Embryonic facial prominence (tissue), 1 donor: ENCODE measurements at regions not wholly inside any gene's neighbourhood (a gene's known extent, or its start where the extent isn't known, plus 50 kb on each side); places are given as distances from the start of the nearest gene placed in this dataset.

Experiments used
- DNase-seq: peaks from one replicate; pipeline ENCODE4 v3.0.0-alpha.2; 2016; ENCODE audit errors: extremely low spot score

- no peak for DNase-seq
These were observed 107.2 kb downstream of the DACT2 start for GRCh38 chr6:168212362-168212761.

DNA sequence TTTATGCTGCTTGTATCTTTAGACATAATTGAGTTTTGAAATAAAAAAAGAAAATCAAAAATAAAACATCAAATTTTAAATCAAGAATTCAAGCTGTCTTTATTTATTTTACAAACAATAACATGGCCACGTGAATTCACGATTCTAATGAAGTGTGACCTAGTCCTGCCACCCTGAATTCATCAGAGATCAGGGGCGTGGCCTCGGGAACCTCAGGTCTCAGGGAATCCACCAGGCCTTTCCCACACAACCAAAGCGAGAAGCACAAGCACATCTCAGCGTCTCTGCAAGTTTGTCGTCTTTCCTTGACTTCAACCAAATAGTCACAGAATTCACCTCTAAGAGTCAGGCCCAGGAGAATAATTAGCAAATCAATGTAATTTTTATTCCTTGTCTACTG lies 107.9 kb downstream of the DACT2 start:
- DNase-seq = no peak

DNA sequence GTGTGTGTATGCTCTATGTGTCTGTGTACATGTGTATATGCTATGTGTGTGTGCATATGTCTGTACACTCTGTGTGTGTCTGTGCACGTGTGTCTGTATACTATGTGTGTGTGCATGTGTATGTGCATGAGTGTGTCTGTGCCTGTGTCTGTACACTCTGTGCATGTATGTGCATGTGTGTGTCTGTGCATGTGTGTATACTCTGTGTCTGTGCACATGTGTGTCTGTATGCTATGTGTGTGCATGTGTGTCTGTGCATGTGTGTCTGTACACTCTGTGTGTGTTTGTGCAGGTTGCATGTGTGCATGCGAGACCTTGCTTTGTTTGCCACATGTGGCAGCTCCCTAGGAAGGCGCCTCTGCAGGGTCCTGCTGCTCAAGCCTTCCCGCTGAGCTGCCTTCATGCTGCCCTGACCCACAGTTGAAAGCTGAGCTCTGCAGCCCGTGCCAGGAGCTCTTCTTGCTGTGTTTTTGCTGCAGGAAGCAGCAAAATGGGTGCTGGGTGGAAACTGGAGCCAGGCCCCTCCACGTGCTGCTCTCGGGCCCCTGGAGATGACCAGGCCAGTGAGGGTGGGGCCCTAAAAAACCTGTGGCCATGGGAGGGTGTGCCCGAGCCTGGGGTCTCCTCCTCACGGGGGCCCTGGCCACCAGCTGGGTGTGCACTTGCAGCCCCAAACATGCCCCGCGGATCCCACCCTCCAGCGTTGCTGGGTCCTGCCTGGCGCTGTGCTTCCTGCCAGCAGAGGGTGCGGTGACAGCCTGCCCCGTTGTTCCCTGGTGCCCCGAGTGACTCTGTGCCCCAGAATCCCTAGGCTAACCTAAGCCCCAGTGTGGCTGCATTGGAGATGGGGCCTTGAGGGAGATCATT lies 109.1 kb downstream of the DACT2 start:
- no peak for DNase-seq

- DNase-seq = no peak
These were observed 110.2 kb downstream of the DACT2 start for GRCh38 chr6:168209420-168209819.

DNA sequence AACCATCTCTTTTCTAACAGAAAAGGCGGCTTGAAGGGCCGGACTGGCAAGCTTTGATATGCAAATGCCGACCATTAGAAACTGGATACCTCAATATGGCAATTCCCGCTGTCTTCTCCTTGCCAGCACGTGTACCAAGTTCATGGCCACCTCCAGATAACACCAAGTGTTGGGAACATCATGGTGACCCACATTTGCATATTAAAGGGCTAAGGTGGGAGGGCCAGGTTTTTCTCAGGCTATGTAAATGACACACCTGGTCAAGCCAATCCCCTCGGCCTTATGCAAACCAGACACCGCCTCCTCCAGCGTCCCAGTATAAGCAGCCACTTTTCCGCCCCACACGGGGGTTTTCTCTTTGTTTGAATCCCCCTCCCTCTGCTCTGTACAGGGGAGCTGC lies 110.7 kb downstream of the DACT2 start:
- no peak for DNase-seq

GRCh38 chr6:168208402-168208801 lies 111.2 kb downstream of the DACT2 start:
- no peak for DNase-seq

- no peak for DNase-seq
These were observed 112.0 kb downstream of the DACT2 start for GRCh38 chr6:168207421-168208175.

GRCh38 chr6:168206661-168207274 lies 112.8 kb downstream of the DACT2 start:
- DNase-seq = no peak

DNA sequence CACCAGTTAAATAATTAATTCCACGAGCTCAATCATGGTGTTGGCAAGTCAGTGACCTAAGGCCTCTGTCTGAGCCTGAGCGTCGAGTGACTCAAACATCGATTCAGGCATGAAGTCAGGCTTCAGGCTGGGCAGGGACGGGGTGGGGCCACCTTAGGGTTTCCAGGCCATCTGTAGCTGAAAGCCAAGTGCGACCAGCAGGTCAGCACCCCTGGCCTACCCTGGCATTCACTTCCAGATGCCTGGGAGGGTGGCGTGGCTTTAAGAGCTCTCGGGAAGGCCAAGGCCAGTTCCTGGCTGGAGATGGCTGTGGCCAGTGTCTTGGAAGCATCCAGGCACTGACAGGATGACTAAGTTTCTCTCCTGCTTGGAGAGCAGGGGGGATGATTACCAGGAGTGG lies 113.4 kb downstream of the DACT2 start:
- DNase-seq = no peak

DNA sequence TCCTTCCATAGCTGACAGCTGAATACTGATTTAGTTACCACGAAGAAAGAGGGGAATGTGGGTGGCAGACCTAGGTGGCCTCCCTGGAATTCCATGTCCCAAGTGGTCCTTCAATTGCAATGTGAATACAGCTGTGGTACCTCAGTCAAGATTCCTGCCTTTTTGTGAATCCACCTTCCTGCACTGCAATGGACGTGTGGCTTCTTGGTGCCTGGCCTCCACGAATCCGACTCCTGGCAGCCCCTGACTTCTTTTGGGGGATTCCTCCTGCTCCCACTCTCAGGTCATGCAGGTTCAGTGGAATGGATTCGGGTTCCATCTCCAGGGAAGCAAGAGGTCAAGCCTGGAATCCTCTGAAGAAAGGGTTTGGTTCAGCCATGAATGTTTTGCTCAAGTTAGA lies 117.8 kb downstream of the DACT2 start:
- no peak for DNase-seq

DNA sequence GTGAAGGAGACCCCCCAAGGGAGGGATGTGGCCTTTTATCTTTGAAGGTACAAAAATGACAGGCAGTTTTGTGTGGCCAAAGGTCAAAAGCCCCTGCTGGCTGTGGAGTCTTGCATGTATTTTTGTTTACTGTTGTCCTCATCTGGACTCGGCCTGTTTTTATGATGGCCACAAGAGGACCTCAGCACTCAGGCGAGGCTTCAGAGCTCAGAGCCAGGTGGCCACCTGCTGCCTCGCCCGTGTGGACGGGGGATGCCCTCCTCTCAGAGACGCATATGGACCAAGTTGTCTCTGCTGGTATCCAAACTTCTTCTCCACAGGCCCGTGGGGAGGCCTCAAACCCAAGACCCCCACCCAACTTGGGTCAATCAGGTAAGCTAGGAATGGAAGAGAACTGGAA lies 118.2 kb downstream of the DACT2 start:
- no peak for DNase-seq

DNA sequence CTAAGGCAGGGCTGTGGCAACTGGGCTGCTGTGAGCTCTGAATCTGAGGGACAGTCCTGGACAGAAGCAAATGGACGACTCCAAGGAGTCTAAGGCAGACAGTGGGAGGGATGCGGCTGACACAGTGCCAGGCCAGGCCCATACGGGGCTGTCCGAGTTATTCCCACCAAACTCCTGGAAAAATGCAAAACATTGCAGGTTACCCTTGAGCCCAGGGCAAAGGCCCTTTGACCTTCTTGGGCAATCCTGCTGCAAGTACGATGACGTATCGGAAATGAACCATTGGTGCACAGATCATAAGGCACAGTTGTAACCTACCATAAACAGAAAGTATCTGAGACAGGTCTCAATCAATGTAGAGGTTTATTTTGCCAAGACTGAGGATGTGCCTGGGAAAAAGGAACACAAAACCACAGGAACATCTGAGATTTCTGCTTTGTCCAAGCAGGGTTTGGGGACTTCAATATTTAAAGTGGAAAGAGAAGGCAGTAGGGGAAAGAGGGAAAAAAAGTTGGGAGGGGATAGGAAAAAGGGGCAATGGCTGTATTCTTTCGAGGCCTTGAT lies 118.9 kb downstream of the DACT2 start:
- DNase-seq = no peak

- DNase-seq = no peak
These were observed 119.5 kb upstream of the FRMD1 start for GRCh38 chr6:168198302-168199180.

GRCh38 chr6:168197636-168198301 lies 118.8 kb upstream of the FRMD1 start:
- DNase-seq = no peak

DNA sequence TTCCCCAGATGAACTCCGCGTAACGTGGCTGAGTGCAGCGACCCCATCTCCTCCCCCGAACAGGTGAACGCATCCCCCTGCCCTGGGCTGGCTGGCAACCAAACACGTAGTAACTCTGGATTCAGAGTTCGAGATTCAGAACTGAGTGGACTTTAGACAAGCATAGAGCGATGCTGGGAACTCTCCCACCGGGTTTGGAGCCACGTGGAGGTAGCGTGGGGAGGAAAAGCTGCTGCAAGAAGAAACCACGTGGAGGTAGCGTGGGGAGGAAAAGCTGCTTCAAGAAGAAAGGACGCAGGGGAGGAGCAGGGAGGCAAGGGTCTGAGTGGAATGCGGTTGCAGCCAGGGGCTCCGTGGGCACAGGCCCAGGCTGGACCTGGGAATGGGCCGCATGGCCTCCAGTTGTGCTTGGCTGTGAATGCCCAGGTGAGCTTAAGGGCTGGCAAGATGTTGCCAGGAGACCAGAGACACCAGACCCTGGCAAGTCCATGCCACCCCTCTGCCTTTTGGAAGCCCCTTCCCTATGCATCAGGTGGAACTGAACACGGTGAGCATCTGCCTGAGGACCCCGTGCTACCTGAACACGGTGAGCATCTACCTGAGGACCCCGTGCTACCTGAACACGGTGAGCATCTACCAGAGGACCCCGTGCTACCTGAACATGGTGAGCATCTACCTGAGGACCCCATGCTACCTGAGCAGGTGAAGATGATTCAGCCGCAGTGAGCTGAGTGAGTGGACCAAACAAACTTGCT lies 118.0 kb upstream of the FRMD1 start:
- DNase-seq = no peak

GRCh38 chr6:168196385-168196860 lies 117.4 kb upstream of the FRMD1 start:
- DNase-seq = no peak

DNA sequence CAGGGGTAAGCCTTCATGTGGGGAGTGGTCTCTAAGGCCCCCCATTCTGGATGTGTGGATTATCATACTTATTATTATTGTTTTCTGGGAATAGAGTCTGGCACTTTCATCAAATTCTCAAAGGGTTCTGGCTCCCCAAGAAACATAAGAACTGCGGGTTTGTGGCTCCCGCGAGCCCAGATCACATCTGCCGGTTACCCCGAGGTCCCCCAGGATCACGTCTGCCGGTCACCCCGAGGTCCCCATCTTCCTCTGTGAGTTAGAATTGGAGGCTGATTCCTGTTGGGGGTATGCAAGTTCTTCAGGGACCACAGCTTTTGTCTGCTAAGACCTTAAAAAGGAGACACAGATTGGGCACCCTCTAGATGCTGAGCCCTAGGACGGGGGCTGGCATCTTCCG lies 116.7 kb upstream of the FRMD1 start:
- DNase-seq = no peak

GRCh38 chr6:168194732-168195567 lies 115.9 kb upstream of the FRMD1 start:
- no peak for DNase-seq
